ENCODE measurements at regions not wholly inside any gene's neighbourhood (a gene's known extent, or its start where the extent isn't known, plus 50 kb on each side); places are given as distances from the start of the nearest gene placed in this dataset.

- H3K27ac ChIP-seq: no peak overlapping the region
- TF ChIP-seq ZFX (IDR thresholded peaks at IDR 0.05) (no peak), CTCF (conservative IDR thresholded peaks at IDR 0.05) (no peak)
Observed at GRCh38 chr11:109769858-109770257, 323.3 kb upstream of the ZC3H12C start.

GRCh38 chr11:109770323-109770722, 322.9 kb upstream of the ZC3H12C start:
- no peak for TF ChIP-seq CTCF (conservative IDR thresholded peaks at IDR 0.05)
- TF ChIP-seq ZFX (IDR thresholded peaks at IDR 0.05): no peak
- H3K27ac ChIP-seq: no peak overlapping the region

GRCh38 chr11:109772892-109773291, 320.3 kb upstream of the ZC3H12C start:
- TF ChIP-seq CTCF (conservative IDR thresholded peaks at IDR 0.05): no peak
- TF ChIP-seq ZFX (IDR thresholded peaks at IDR 0.05): no peak
- H3K27ac ChIP-seq: no peak overlapping the region

- TF ChIP-seq ZFX (IDR thresholded peaks at IDR 0.05) (no peak), CTCF (conservative IDR thresholded peaks at IDR 0.05) (no peak)
- H3K27ac ChIP-seq: no peak overlapping the region
Observed at GRCh38 chr11:109775686-109776085, 317.5 kb upstream of the ZC3H12C start.

GRCh38 chr11:109783014-109783413, 310.2 kb upstream of the ZC3H12C start:
- TF ChIP-seq ZFX (IDR thresholded peaks at IDR 0.05) (no peak), CTCF (conservative IDR thresholded peaks at IDR 0.05) (no peak)
- no peak overlapping the region for H3K27ac ChIP-seq

GRCh38 chr11:109783840-109784239, 309.4 kb upstream of the ZC3H12C start:
- TF ChIP-seq ZFX (IDR thresholded peaks at IDR 0.05): no peak
- TF ChIP-seq CTCF (conservative IDR thresholded peaks at IDR 0.05): no peak
- no peak overlapping the region for H3K27ac ChIP-seq

- TF ChIP-seq CTCF (conservative IDR thresholded peaks at IDR 0.05): no peak
- no peak for TF ChIP-seq ZFX (IDR thresholded peaks at IDR 0.05)
- H3K27ac ChIP-seq: no peak overlapping the region
Observed at GRCh38 chr11:109784536-109784935, 308.7 kb upstream of the ZC3H12C start.

Data from C4-2B (cell line).